Endothelial cell (in vitro differentiated cells): ENCODE measurements at regions not wholly inside any gene's neighbourhood (a gene's known extent, or its start where the extent isn't known, plus 50 kb on each side); places are given as distances from the start of the nearest gene placed in this dataset.

Source experiments
- DNase-seq: peaks from one replicate; pipeline ENCODE4 v3.0.0; 2021; ENCODE audit warnings: low spot score
- H3K27ac Mint-ChIP-seq: one replicate; pipeline ENCODE4 v1.8.0; 2021; ENCODE audit warnings: mixed read lengths, inconsistent platforms; ENCODE audit not compliant: unreplicated experiment
- H3K27me3 Mint-ChIP-seq: one replicate; pipeline ENCODE4 v1.8.0; 2021; ENCODE audit warnings: mild to moderate bottlenecking, moderate library complexity, mixed read lengths, inconsistent platforms; ENCODE audit not compliant: unreplicated experiment
- H3K36me3 Mint-ChIP-seq: one replicate; pipeline ENCODE4 v1.8.0; 2021; ENCODE audit warnings: mild to moderate bottlenecking, low read depth, mixed read lengths, inconsistent platforms; ENCODE audit not compliant: unreplicated experiment
- H3K4me1 Mint-ChIP-seq: one replicate; pipeline ENCODE4 v1.8.0; 2021; ENCODE audit warnings: mild to moderate bottlenecking, mixed read lengths, inconsistent platforms; ENCODE audit not compliant: unreplicated experiment
- H3K4me3 Mint-ChIP-seq: one replicate; pipeline ENCODE4 v1.8.0; 2021; ENCODE audit warnings: mild to moderate bottlenecking, mixed read lengths, inconsistent platforms; ENCODE audit not compliant: unreplicated experiment
- H3K9me3 Mint-ChIP-seq: one replicate; pipeline ENCODE4 v1.8.0; 2021; ENCODE audit warnings: mixed read lengths, inconsistent platforms; ENCODE audit not compliant: unreplicated experiment
- CTCF ChIP-seq: fragments of 200-600 bp; sonication (generic); IDR thresholded peaks from one replicate; pipeline ENCODE4 v1.5.0; 2021; ENCODE audit warnings: antibody characterized with exemption; ENCODE audit not compliant: unreplicated experiment

- no peak overlapping the region for H3K4me3 Mint-ChIP-seq
- no peak overlapping the region for H3K27ac Mint-ChIP-seq
- no peak for TF ChIP-seq CTCF
- H3K4me1 Mint-ChIP-seq = peaks cover 10% of the 10 kb centered on the region
- H3K36me3 Mint-ChIP-seq = no peaks in the 10 kb centered on the region
- DNase-seq = no peak
- peaks cover 5% of the 10 kb centered on the region for H3K27me3 Mint-ChIP-seq
- no peaks in the 10 kb centered on the region for H3K9me3 Mint-ChIP-seq
Measured at GRCh38 chr10:33889371-33889770, 554.9 kb upstream of the NRP1 start.

GRCh38 chr10:33887188-33887587, 552.7 kb upstream of the NRP1 start:
- TF ChIP-seq CTCF = no peak
- H3K4me1 Mint-ChIP-seq = peaks cover 10% of the 10 kb centered on the region
- H3K27me3 Mint-ChIP-seq = no peaks in the 10 kb centered on the region
- no peak overlapping the region for H3K4me3 Mint-ChIP-seq
- DNase-seq = no peak
- H3K9me3 Mint-ChIP-seq = no peaks in the 10 kb centered on the region
- no peaks in the 10 kb centered on the region for H3K36me3 Mint-ChIP-seq
- no peak overlapping the region for H3K27ac Mint-ChIP-seq

GRCh38 chr10:33886299-33886698, 551.8 kb upstream of the NRP1 start:
- H3K27me3 Mint-ChIP-seq = no peaks in the 10 kb centered on the region
- no peak for TF ChIP-seq CTCF
- no peak for DNase-seq
- H3K27ac Mint-ChIP-seq = no peak overlapping the region
- H3K9me3 Mint-ChIP-seq = no peaks in the 10 kb centered on the region
- H3K36me3 Mint-ChIP-seq = no peaks in the 10 kb centered on the region
- peaks cover 10% of the 10 kb centered on the region for H3K4me1 Mint-ChIP-seq
- H3K4me3 Mint-ChIP-seq = no peak overlapping the region

GRCh38 chr10:33884604-33885003, 550.1 kb upstream of the NRP1 start:
- DNase-seq = no peak
- Mint-ChIP-seq H3K9me3 (no peaks in the 10 kb centered on the region), H3K27me3 (no peaks in the 10 kb centered on the region), H3K27ac (no peak overlapping the region), H3K36me3 (no peaks in the 10 kb centered on the region), H3K4me1 (peaks cover 8% of the 10 kb centered on the region), H3K4me3 (no peak overlapping the region)
- TF ChIP-seq CTCF = no peak

- H3K4me1 Mint-ChIP-seq = peaks cover 4% of the 10 kb centered on the region
- H3K36me3 Mint-ChIP-seq = no peaks in the 10 kb centered on the region
- no peaks in the 10 kb centered on the region for H3K27me3 Mint-ChIP-seq
- DNase-seq = no peak
- no peaks in the 10 kb centered on the region for H3K9me3 Mint-ChIP-seq
- TF ChIP-seq CTCF = no peak
- H3K4me3 Mint-ChIP-seq = no peak overlapping the region
- H3K27ac Mint-ChIP-seq = no peak overlapping the region
Measured at GRCh38 chr10:33883881-33884280, 549.4 kb upstream of the NRP1 start.
